Stomach smooth muscle (tissue), 2 donors: ENCODE measurements at regions not wholly inside any gene's neighbourhood (a gene's known extent, or its start where the extent isn't known, plus 50 kb on each side); places are given as distances from the start of the nearest gene placed in this dataset.

Source experiments
- H3K27ac ChIP-seq: one replicate; pipeline ENCODE4 v1.7.0; 2013; ENCODE audit warnings: mild to moderate bottlenecking, low read length, inconsistent platforms
- H3K27me3 ChIP-seq, 2 donors: one replicate each; pipeline ENCODE4 v1.7.0; 2013; ENCODE audit warnings: low read length in 2 of 2; ENCODE audit not compliant: insufficient read depth in 2 of 2, control insufficient read depth in 1 of 2
- H3K36me3 ChIP-seq, 2 donors: one replicate each; pipeline ENCODE4 v1.7.0; 2013; ENCODE audit warnings: low read length in 2 of 2; ENCODE audit not compliant: control insufficient read depth in 2 of 2, insufficient read depth in 2 of 2
- H3K4me1 ChIP-seq: one replicate; pipeline ENCODE4 v1.7.0; 2013; ENCODE audit warnings: low read length; ENCODE audit not compliant: control insufficient read depth, insufficient read depth
- H3K4me3 ChIP-seq, 2 donors: one replicate each; pipeline ENCODE4 v1.7.0; 2013; ENCODE audit warnings: low read length in 2 of 2
- H3K9ac ChIP-seq, 2 donors: one replicate each; pipeline ENCODE4 v1.7.0; 2013; ENCODE audit warnings: low read length in 2 of 2, mild to moderate bottlenecking in 1 of 2
- H3K9me3 ChIP-seq, 2 donors: one replicate each; pipeline ENCODE4 v1.7.0; 2013; ENCODE audit warnings: low read length in 2 of 2; ENCODE audit not compliant: control insufficient read depth in 2 of 2
- donor health status: healthy.
- donor health status: Pancreatic carcinoma.

- Histone ChIP-seq H3K27ac (no peak overlapping the region), H3K9ac (no peak overlapping the region), H3K36me3 (no peaks in the 10 kb centered on the region), H3K27me3 (no peaks in the 10 kb centered on the region), H3K9me3 (peaks cover 8 to 9% of the 10 kb centered on the region in 2 donors), H3K4me3 (no peak overlapping the region), H3K4me1 (no peaks in the 10 kb centered on the region)
Observed at GRCh38 chr3:147886879-147887278, 477.7 kb downstream of the ZIC1 start.

- Histone ChIP-seq H3K27ac (no peak overlapping the region), H3K9me3 (peaks cover 2 to 4% of the 10 kb centered on the region in 2 donors), H3K36me3 (no peaks in the 10 kb centered on the region), H3K4me3 (no peak overlapping the region), H3K4me1 (no peaks in the 10 kb centered on the region), H3K9ac (no peak overlapping the region), H3K27me3 (no peaks in the 10 kb centered on the region)
Observed at GRCh38 chr3:147887797-147888196, 478.6 kb downstream of the ZIC1 start.

- Histone ChIP-seq H3K4me1 (no peaks in the 10 kb centered on the region), H3K27me3 (no peaks in the 10 kb centered on the region), H3K9me3 (no peaks in the 10 kb centered on the region), H3K36me3 (no peaks in the 10 kb centered on the region), H3K4me3 (no peak overlapping the region), H3K9ac (no peak overlapping the region), H3K27ac (no peak overlapping the region)
Observed at GRCh38 chr3:147890114-147890513, 480.9 kb downstream of the ZIC1 start.

- Histone ChIP-seq H3K4me1 (no peaks in the 10 kb centered on the region), H3K4me3 (no peak overlapping the region), H3K36me3 (no peaks in the 10 kb centered on the region), H3K9me3 (no peaks in the 10 kb centered on the region), H3K27ac (no peak overlapping the region), H3K27me3 (no peaks in the 10 kb centered on the region), H3K9ac (no peak overlapping the region)
Observed at GRCh38 chr3:147895509-147895908, 486.3 kb downstream of the ZIC1 start.

- Histone ChIP-seq H3K9ac (no peak overlapping the region), H3K4me3 (no peak overlapping the region), H3K27me3 (no peaks in the 10 kb centered on the region), H3K4me1 (no peaks in the 10 kb centered on the region), H3K9me3 (no peaks in the 10 kb centered on the region), H3K36me3 (no peaks in the 10 kb centered on the region), H3K27ac (no peak overlapping the region)
Observed at GRCh38 chr3:147900851-147901250, 491.7 kb downstream of the ZIC1 start.

GRCh38 chr3:147903026-147903425, 493.9 kb downstream of the ZIC1 start:
- H3K9ac ChIP-seq: no peak overlapping the region
- no peaks in the 10 kb centered on the region for H3K27me3 ChIP-seq
- no peaks in the 10 kb centered on the region for H3K9me3 ChIP-seq
- H3K36me3 ChIP-seq: no peaks in the 10 kb centered on the region
- no peaks in the 10 kb centered on the region for H3K4me1 ChIP-seq
- H3K4me3 ChIP-seq: no peak overlapping the region
- no peak overlapping the region for H3K27ac ChIP-seq

- H3K9ac ChIP-seq: no peak overlapping the region
- no peaks in the 10 kb centered on the region for H3K27me3 ChIP-seq
- no peaks in the 10 kb centered on the region for H3K4me1 ChIP-seq
- no peaks in the 10 kb centered on the region for H3K36me3 ChIP-seq
- no peaks in the 10 kb centered on the region for H3K9me3 ChIP-seq
- no peak overlapping the region for H3K27ac ChIP-seq
- no peak overlapping the region for H3K4me3 ChIP-seq
Observed at GRCh38 chr3:147904421-147904820, 495.3 kb downstream of the ZIC1 start.

GRCh38 chr3:147906285-147906684, 497.1 kb downstream of the ZIC1 start:
- H3K9me3 ChIP-seq: no peaks in the 10 kb centered on the region
- H3K9ac ChIP-seq: no peak overlapping the region
- no peak overlapping the region for H3K4me3 ChIP-seq
- H3K27me3 ChIP-seq: no peaks in the 10 kb centered on the region
- H3K4me1 ChIP-seq: no peaks in the 10 kb centered on the region
- no peaks in the 10 kb centered on the region for H3K36me3 ChIP-seq
- no peak overlapping the region for H3K27ac ChIP-seq

GRCh38 chr3:147914532-147914931, 505.4 kb downstream of the ZIC1 start:
- Histone ChIP-seq H3K36me3 (no peaks in the 10 kb centered on the region), H3K27ac (no peak overlapping the region), H3K27me3 (no peaks in the 10 kb centered on the region), H3K4me3 (no peak overlapping the region), H3K4me1 (no peaks in the 10 kb centered on the region), H3K9ac (no peak overlapping the region), H3K9me3 (no peaks in the 10 kb centered on the region)

- no peaks in the 10 kb centered on the region for H3K27me3 ChIP-seq
- no peak overlapping the region for H3K4me3 ChIP-seq
- H3K9me3 ChIP-seq: no peaks in the 10 kb centered on the region
- H3K27ac ChIP-seq: no peak overlapping the region
- H3K9ac ChIP-seq: no peak overlapping the region
- no peaks in the 10 kb centered on the region for H3K4me1 ChIP-seq
- H3K36me3 ChIP-seq: no peaks in the 10 kb centered on the region
Observed at GRCh38 chr3:147915057-147915456, 505.9 kb downstream of the ZIC1 start.

- Histone ChIP-seq H3K27me3 (no peaks in the 10 kb centered on the region), H3K4me3 (no peak overlapping the region)
Observed at GRCh38 chr3:147919496-147919895, 510.3 kb downstream of the ZIC1 start.

More at GRCh38 chr3:147919496-147919895, 510.3 kb downstream of the ZIC1 start:
- Histone ChIP-seq H3K36me3 (no peaks in the 10 kb centered on the region), H3K9me3 (no peaks in the 10 kb centered on the region), H3K27ac (no peak overlapping the region), H3K9ac (no peak overlapping the region), H3K4me1 (no peaks in the 10 kb centered on the region)
